Mesenchymal stem cell (in vitro differentiated cells and primary cell): ENCODE measurements at regions not wholly inside any gene's neighbourhood (a gene's known extent, or its start where the extent isn't known, plus 50 kb on each side); places are given as distances from the start of the nearest gene placed in this dataset.

ENCODE experiments used
- DNase-seq: peaks from one replicate; pipeline ENCODE4 v3.0.0-alpha.2; 2013
- H2AFZ ChIP-seq: one replicate; pipeline ENCODE4 v1.6.1; 2013; ENCODE audit warnings: low read depth, mild to moderate bottlenecking, control low read depth, inconsistent platforms, low read length, moderate library complexity
- H2AK5ac ChIP-seq: 2 replicates; pipeline ENCODE4 v1.6.1; 2013; ENCODE audit warnings: low read length, moderate library complexity, mild to moderate bottlenecking, inconsistent platforms; ENCODE audit not compliant: severe bottlenecking
- H2BK120ac ChIP-seq: one replicate; pipeline ENCODE4 v1.6.1; 2013; ENCODE audit warnings: low read depth, mild to moderate bottlenecking, inconsistent platforms, low read length, moderate library complexity
- H2BK12ac ChIP-seq, 2 experiments: one replicate each; pipeline ENCODE4 v1.6.1; 2013; ENCODE audit warnings: inconsistent platforms in 2 of 2, low read length in 2 of 2, mild to moderate bottlenecking in 2 of 2, moderate library complexity in 2 of 2, control low read depth in 1 of 2
- H2BK15ac ChIP-seq: one replicate; pipeline ENCODE4 v1.6.1; 2013; ENCODE audit warnings: mild to moderate bottlenecking, low read depth, inconsistent platforms; ENCODE audit not compliant: poor library complexity, severe bottlenecking
- H2BK5ac ChIP-seq: 2 replicates; pipeline ENCODE4 v1.6.1; 2013; ENCODE audit warnings: low read depth, mild to moderate bottlenecking, low read length, control low read depth, inconsistent platforms; ENCODE audit not compliant: poor library complexity, severe bottlenecking
- H3K14ac ChIP-seq, 2 experiments: one replicate each; pipeline ENCODE4 v1.6.1; 2013; ENCODE audit warnings: inconsistent platforms in 2 of 2, low read length in 2 of 2, control low read depth in 1 of 2, mild to moderate bottlenecking in 1 of 2, moderate library complexity in 1 of 2
- H3K18ac ChIP-seq, 2 experiments: one replicate each; pipeline ENCODE4 v1.6.1; 2013; ENCODE audit warnings: inconsistent platforms in 2 of 2, low read length in 2 of 2, control low read depth in 1 of 2, low read depth in 1 of 2, mild to moderate bottlenecking in 1 of 2
- H3K23ac ChIP-seq, 2 experiments: one replicate each; pipeline ENCODE4 v1.6.1; 2013; ENCODE audit warnings: inconsistent platforms in 2 of 2, low read length in 2 of 2, mild to moderate bottlenecking in 2 of 2, moderate library complexity in 2 of 2, control low read depth in 1 of 2
- H3K27ac ChIP-seq: 2 replicates; pipeline ENCODE4 v1.5.1; 2013; ENCODE audit warnings: mild to moderate bottlenecking, moderate library complexity, low read length, control low read depth, inconsistent platforms; ENCODE audit not compliant: poor library complexity, severe bottlenecking
- H3K27me3 ChIP-seq, 2 experiments: 2 replicates each; pipeline versions ENCODE4 v1.6.1 to v1.7.0; 2013; ENCODE audit warnings: low read length in 2 of 2, mild to moderate bottlenecking in 2 of 2, moderate library complexity in 2 of 2, control low read depth in 1 of 2, inconsistent platforms in 1 of 2; ENCODE audit not compliant: control insufficient read depth in 1 of 2, insufficient read depth in 1 of 2
- H3K36me3 ChIP-seq, 2 experiments: 2 replicates each; pipeline versions ENCODE4 v1.6.1 to v1.7.0; 2013; ENCODE audit warnings: low read length in 2 of 2, control low read depth in 1 of 2, inconsistent platforms in 1 of 2, low read depth in 1 of 2, mild to moderate bottlenecking in 1 of 2; ENCODE audit not compliant: insufficient read depth in 2 of 2, control insufficient read depth in 1 of 2
- H3K4ac ChIP-seq, 2 experiments: one replicate each; pipeline ENCODE4 v1.6.1; 2013; ENCODE audit warnings: inconsistent platforms in 2 of 2, low read length in 2 of 2, mild to moderate bottlenecking in 2 of 2, moderate library complexity in 2 of 2, control low read depth in 1 of 2, low read depth in 1 of 2
- H3K4me1 ChIP-seq: 2 replicates; pipeline ENCODE4 v1.6.1; 2013; ENCODE audit warnings: low read depth, low read length, control low read depth; ENCODE audit not compliant: control insufficient read depth, insufficient read depth
- H3K4me2 ChIP-seq: 2 replicates; pipeline ENCODE4 v1.6.1; 2013; ENCODE audit warnings: low read length, mild to moderate bottlenecking, inconsistent platforms; ENCODE audit not compliant: poor library complexity, severe bottlenecking
- H3K4me3 ChIP-seq, 2 experiments: 2 replicates each; pipeline versions ENCODE4 v1.5.1 to v1.7.0; 2013; ENCODE audit warnings: low read length in 2 of 2, mild to moderate bottlenecking in 2 of 2, control low read depth in 1 of 2, low read depth in 1 of 2; ENCODE audit not compliant: insufficient read depth in 1 of 2
- H3K79me1 ChIP-seq: replicated peaks from 2 replicates; pipeline ENCODE4 v1.6.1; 2013; ENCODE audit warnings: mild to moderate bottlenecking, control low read depth, low read length, inconsistent platforms; ENCODE audit not compliant: poor library complexity, severe bottlenecking
- H3K9ac ChIP-seq: 2 replicates; pipeline ENCODE4 v1.7.0; 2013; ENCODE audit warnings: mild to moderate bottlenecking, low read length, moderate library complexity
- H3K9me3 ChIP-seq: 2 replicates; pipeline ENCODE4 v1.7.0; 2013; ENCODE audit warnings: mild to moderate bottlenecking, low read length; ENCODE audit not compliant: control insufficient read depth
- H4K8ac ChIP-seq: one replicate; pipeline ENCODE4 v1.6.1; 2013; ENCODE audit warnings: inconsistent platforms, mild to moderate bottlenecking, low read length, moderate library complexity
- H4K91ac ChIP-seq: one replicate; pipeline ENCODE4 v1.6.1; 2013; ENCODE audit warnings: mild to moderate bottlenecking, low read length, inconsistent platforms
- WGBS: methylation state at CpG from one replicate; pipeline ENCODE4 v1.1.7; 2013; ENCODE audit warnings: mixed read lengths; 5-methylcytosine and 5-hydroxymethylcytosine counted together

- no peak overlapping the region for H2BK120ac ChIP-seq
- H3K4me2 ChIP-seq = no peak overlapping the region
- no peak overlapping the region for H3K23ac ChIP-seq
- H3K36me3 ChIP-seq = no peaks in the 10 kb centered on the region
- H2AFZ ChIP-seq = no peak overlapping the region
- no peaks in the 10 kb centered on the region for H3K9me3 ChIP-seq
- H2BK5ac ChIP-seq = no peak overlapping the region
- H3K4me1 ChIP-seq = peaks cover 7% of the 10 kb centered on the region
- H3K4ac ChIP-seq = no peak overlapping the region
- H3K18ac ChIP-seq = peak overlapping the region in 1 of 2 experiments; percentile 30
- H2BK15ac ChIP-seq = no peak overlapping the region
- WGBS = 84% methylated on average over 2 of the region's 2 CpGs
- H4K8ac ChIP-seq = peak overlapping the region; percentile 7
- no peak overlapping the region for H4K91ac ChIP-seq
- H3K27ac ChIP-seq = no peak overlapping the region
- H3K14ac ChIP-seq = no peak overlapping the region
- no peak overlapping the region for H3K9ac ChIP-seq
- no peak for DNase-seq
- H3K27me3 ChIP-seq = no peaks in the 10 kb centered on the region
- H3K79me1 ChIP-seq = peaks cover 27% of the 10 kb centered on the region
- no peak overlapping the region for H2BK12ac ChIP-seq
- no peak overlapping the region for H3K4me3 ChIP-seq
- H2AK5ac ChIP-seq = peak overlapping the region; percentile 70
Observed at GRCh38 chr2:134134313-134134706, 119.6 kb upstream of the MGAT5 start.

- Histone ChIP-seq H3K36me3 (no peaks in the 10 kb centered on the region), H3K4me1 (peaks cover 7% of the 10 kb centered on the region), H3K14ac (no peak overlapping the region), H2BK5ac (no peak overlapping the region), H2AFZ (no peak overlapping the region), H3K18ac (no peak overlapping the region), H3K27ac (no peak overlapping the region), H3K9ac (no peak overlapping the region), H3K27me3 (no peaks in the 10 kb centered on the region), H2BK12ac (no peak overlapping the region), H2AK5ac (no peak overlapping the region), H3K79me1 (peaks cover 29% of the 10 kb centered on the region), H2BK120ac (no peak overlapping the region), H3K4me3 (no peak overlapping the region), H3K4me2 (no peak overlapping the region), H2BK15ac (no peak overlapping the region), H3K4ac (no peak overlapping the region), H3K23ac (no peak overlapping the region), H4K8ac (no peak overlapping the region), H3K9me3 (no peaks in the 10 kb centered on the region), H4K91ac (no peak overlapping the region)
- DNase-seq = no peak
- 71% methylated on average over 1 of the region's 3 CpGs for WGBS
Observed at GRCh38 chr2:134134827-134135226, 119.0 kb upstream of the MGAT5 start.

- no peak overlapping the region for H2BK15ac ChIP-seq
- no peak overlapping the region for H3K27ac ChIP-seq
- WGBS = 100% methylated on average over 1 of the region's 2 CpGs
Observed at GRCh38 chr2:134135793-134136192, 118.1 kb upstream of the MGAT5 start.

GRCh38 chr2:134136731-134137130 lies 117.1 kb upstream of the MGAT5 start:
- no peak overlapping the region for H2AFZ ChIP-seq
- 21% methylated on average over 1 of the region's 2 CpGs for WGBS
- peak overlapping the region in 1 of 2 experiments; percentile 17 for H2BK12ac ChIP-seq
- H3K23ac ChIP-seq = no peak overlapping the region
- H3K4ac ChIP-seq = no peak overlapping the region
- H2BK15ac ChIP-seq = no peak overlapping the region
- H3K4me1 ChIP-seq = peaks cover 7% of the 10 kb centered on the region
- H3K4me3 ChIP-seq = peak overlapping the region in 1 of 2 experiments; percentile 70
- peak overlapping the region; percentile 36 for H3K9ac ChIP-seq
- H3K9me3 ChIP-seq = no peaks in the 10 kb centered on the region
- no peak overlapping the region for H3K27ac ChIP-seq
- H2BK5ac ChIP-seq = no peak overlapping the region
- H3K27me3 ChIP-seq = no peaks in the 10 kb centered on the region
- DNase-seq = no peak
- H3K18ac ChIP-seq = no peak overlapping the region
- H2AK5ac ChIP-seq = no peak overlapping the region
- H3K14ac ChIP-seq = no peak overlapping the region
- no peak overlapping the region for H2BK120ac ChIP-seq
- no peak overlapping the region for H3K4me2 ChIP-seq
- H3K79me1 ChIP-seq = peaks cover 32% of the 10 kb centered on the region
- no peaks in the 10 kb centered on the region for H3K36me3 ChIP-seq
- H4K91ac ChIP-seq = no peak overlapping the region
- no peak overlapping the region for H4K8ac ChIP-seq

More at GRCh38 chr2:134135793-134136192, 118.1 kb upstream of the MGAT5 start:
- no peak overlapping the region for H2BK12ac ChIP-seq
- H3K4me1 ChIP-seq = peaks cover 7% of the 10 kb centered on the region
- no peaks in the 10 kb centered on the region for H3K9me3 ChIP-seq
- H2BK120ac ChIP-seq = no peak overlapping the region
- no peak overlapping the region for H3K18ac ChIP-seq
- no peak overlapping the region for H3K4ac ChIP-seq
- no peak overlapping the region for H3K23ac ChIP-seq
- H3K4me2 ChIP-seq = no peak overlapping the region
- no peak overlapping the region for H3K9ac ChIP-seq
- no peak overlapping the region for H2AK5ac ChIP-seq
- DNase-seq = no peak
- H2BK5ac ChIP-seq = no peak overlapping the region
- H4K8ac ChIP-seq = no peak overlapping the region
- peaks cover 33% of the 10 kb centered on the region for H3K79me1 ChIP-seq
- no peak overlapping the region for H3K4me3 ChIP-seq
- H3K14ac ChIP-seq = no peak overlapping the region
- no peaks in the 10 kb centered on the region for H3K36me3 ChIP-seq
- H3K27me3 ChIP-seq = no peaks in the 10 kb centered on the region
- H4K91ac ChIP-seq = no peak overlapping the region
- H2AFZ ChIP-seq = no peak overlapping the region
